ENCODE measurements at regions not wholly inside any gene's neighbourhood (a gene's known extent, or its start where the extent isn't known, plus 50 kb on each side); places are given as distances from the start of the nearest gene placed in this dataset.

DNA sequence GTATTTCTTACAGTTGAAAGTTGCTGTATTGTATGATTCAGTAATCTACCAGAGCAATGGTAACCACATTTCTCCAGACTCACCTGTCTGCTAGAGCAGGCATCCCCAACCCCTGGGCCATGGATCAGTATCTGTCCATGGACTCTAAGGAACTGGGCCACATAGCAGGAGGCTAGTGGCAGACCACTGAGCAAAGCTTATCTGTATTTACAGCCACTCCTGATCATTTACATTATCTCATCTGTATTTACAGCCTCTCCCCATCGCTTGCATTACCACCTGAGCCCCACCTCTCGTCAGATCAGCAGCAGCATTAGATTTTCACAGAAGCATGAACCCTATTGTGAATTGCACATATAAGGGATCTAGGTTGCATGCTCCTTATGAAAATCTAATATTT, 60.3 kb upstream of the MANEA start:
- Histone ChIP-seq H3K36me3 (ENCODE audit: control insufficient read depth, insufficient read depth, low read length) (no peaks in the 10 kb centered on the region), H3K4me3 (ENCODE audit: low read depth, low read length) (no peak overlapping the region), H3K27me3 (ENCODE audit: control insufficient read depth, insufficient read depth, low read length) (no peaks in the 10 kb centered on the region)
- ChIA-PET POLR2A (no interaction called here), CTCF (no interaction called here)
- TF ChIP-seq, protein P1, sequence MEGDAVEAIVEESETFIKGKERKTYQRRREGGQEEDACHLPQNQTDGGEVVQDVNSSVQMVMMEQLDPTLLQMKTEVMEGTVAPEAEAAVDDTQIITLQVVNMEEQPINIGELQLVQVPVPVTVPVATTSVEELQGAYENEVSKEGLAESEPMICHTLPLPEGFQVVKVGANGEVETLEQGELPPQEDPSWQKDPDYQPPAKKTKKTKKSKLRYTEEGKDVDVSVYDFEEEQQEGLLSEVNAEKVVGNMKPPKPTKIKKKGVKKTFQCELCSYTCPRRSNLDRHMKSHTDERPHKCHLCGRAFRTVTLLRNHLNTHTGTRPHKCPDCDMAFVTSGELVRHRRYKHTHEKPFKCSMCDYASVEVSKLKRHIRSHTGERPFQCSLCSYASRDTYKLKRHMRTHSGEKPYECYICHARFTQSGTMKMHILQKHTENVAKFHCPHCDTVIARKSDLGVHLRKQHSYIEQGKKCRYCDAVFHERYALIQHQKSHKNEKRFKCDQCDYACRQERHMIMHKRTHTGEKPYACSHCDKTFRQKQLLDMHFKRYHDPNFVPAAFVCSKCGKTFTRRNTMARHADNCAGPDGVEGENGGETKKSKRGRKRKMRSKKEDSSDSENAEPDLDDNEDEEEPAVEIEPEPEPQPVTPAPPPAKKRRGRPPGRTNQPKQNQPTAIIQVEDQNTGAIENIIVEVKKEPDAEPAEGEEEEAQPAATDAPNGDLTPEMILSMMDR (IDR thresholded peaks at IDR 0.05; ENCODE audit: insufficient read depth, low read depth, low read length): no peak
- no peak for DNase-seq (ENCODE audit: low read depth)

DNA sequence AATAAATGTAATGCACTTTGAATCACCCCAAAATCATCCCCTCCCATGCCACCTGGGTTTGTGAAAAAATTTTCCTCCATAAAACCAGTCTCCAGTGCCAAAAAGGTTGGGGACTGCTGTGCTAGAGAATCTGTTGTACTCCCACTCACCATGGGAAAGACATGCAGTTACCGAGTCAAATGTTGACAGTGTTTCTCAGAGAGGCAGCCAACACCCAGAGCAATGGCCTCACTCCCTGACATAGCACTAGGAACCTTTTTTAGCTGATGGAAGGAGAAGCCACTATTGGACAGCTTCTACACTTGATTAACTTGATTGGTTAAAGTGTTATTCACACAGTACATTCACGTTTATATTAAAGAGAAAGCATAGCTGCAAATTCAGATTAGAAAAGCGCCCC, 59.8 kb upstream of the MANEA start:
- CTCF ChIA-PET: no interaction called here
- H3K36me3 ChIP-seq (ENCODE audit: control insufficient read depth, insufficient read depth, low read length): no peaks in the 10 kb centered on the region
- H3K4me3 ChIP-seq (ENCODE audit: low read depth, low read length): no peak overlapping the region
- DNase-seq (ENCODE audit: low read depth): no peak
- no peaks in the 10 kb centered on the region for H3K27me3 ChIP-seq (ENCODE audit: control insufficient read depth, insufficient read depth, low read length)
- TF ChIP-seq, protein P1 (IDR thresholded peaks at IDR 0.05; ENCODE audit: insufficient read depth, low read depth, low read length): no peak
- POLR2A ChIA-PET: no interaction called here

DNA sequence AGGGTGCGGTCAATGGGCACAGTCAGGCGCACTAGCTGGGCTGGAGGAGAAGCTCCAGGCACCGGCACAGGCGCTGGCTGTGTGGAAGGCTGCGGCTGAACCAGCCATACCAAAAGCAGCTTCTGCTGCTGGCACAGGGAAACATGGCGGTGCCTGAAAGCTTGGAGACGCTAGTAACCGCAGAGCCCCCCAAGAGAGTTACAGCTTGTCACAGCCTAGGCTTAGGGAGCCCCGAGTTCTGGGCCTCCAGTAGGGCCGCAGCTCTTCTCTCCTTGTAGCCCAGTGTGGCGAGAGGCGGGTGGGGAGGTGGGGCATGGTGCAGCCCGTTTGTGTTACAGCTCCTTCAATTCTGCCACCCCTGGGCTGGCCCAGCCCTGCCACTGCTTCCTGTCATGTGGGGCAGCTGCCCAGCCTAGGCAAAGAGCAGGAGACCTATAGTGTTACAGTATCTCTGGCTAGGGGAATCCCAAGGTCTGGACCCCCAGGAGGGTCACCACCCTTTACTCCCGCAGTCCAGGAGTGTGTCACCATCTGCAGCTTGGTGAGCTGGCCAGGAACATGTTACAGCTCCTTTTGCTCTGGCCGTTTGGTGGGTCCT, 58.6 kb upstream of the MANEA start:
- Histone ChIP-seq H3K4me3 (ENCODE audit: low read depth, low read length) (no peak overlapping the region), H3K27me3 (ENCODE audit: control insufficient read depth, insufficient read depth, low read length) (no peaks in the 10 kb centered on the region), H3K36me3 (ENCODE audit: control insufficient read depth, insufficient read depth, low read length) (no peaks in the 10 kb centered on the region)
- POLR2A ChIA-PET: no interaction called here
- DNase-seq (ENCODE audit: low read depth): no peak
- TF ChIP-seq, protein P1 (IDR thresholded peaks at IDR 0.05; ENCODE audit: insufficient read depth, low read depth, low read length): no peak
- CTCF ChIA-PET: interaction anchor here (0.6 kb wide), 1 partner anchor 95 kb away, joined by 3 read pairs; no protein-coding TSS in a partner anchor

DNA sequence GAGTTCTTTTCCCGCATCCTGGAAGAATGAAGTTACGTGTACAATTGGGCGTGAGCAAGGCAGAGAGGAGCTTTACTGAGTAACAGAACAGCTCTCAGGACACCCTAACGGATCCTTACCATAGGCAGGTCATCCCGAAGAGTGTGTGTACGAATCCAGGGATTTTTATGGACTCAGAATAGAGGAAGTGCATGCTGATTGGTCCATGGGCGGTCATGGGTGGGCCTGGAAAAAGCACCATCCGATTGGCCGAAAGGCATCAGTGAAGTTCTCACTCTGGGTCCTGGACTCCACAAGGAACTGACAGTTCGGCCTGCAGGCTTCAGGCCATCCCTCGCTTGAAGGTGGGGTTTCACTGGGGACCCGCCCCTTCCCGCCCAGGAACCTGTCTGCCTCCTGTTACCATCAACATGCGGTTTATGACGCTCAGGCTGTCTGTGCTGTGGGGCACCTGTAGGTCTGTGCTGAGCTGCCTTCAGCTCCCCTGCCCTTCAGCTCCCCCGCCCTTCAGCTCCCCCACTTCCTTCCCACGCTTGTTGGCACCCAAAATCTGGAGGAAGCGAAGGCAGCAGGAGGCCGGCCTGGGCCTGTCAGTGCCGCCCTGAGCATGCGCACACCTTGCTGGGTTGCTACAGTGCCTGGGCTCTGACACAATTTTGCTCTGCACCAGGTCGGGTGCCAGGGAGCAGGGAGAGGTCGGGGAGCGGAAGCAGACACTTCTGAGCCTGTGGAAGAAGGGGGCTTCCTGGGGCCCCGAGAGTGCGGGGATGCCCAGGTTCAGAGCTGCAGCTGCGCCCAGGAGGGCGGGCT, 57.9 kb upstream of the MANEA start:
- ChIA-PET CTCF (interaction anchor here (0.6 kb wide), 1 partner anchor 94 kb away, joined by 3 read pairs; no protein-coding TSS in a partner anchor), POLR2A (no interaction called here)
- DNase-seq (ENCODE audit: low read depth): no peak
- TF ChIP-seq, protein P1 (IDR thresholded peaks at IDR 0.05; ENCODE audit: insufficient read depth, low read depth, low read length): no peak
- no peaks in the 10 kb centered on the region for H3K36me3 ChIP-seq (ENCODE audit: control insufficient read depth, insufficient read depth, low read length)
- H3K27me3 ChIP-seq (ENCODE audit: control insufficient read depth, insufficient read depth, low read length): no peaks in the 10 kb centered on the region
- no peak overlapping the region for H3K4me3 ChIP-seq (ENCODE audit: low read depth, low read length)

DNA sequence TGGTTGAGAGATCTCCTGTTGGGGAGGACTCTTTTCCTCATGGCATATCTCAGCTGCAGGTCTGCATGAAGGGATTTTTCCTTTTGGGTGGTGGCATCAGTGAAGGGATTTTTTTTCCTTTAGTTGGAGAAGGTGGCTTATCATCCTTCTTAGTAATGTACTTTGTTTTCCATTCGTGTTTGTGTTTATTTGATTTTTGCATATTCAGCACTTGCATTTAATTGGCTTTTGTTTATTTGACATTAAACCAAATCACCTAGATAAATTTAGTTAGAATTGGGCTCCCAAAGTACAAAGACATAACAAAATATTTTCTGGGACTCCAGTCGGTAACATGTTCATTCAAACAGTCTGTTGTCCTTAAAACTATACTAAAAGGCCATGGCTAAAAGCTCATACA, 56.2 kb upstream of the MANEA start:
- TF ChIP-seq, protein P1 (IDR thresholded peaks at IDR 0.05; ENCODE audit: insufficient read depth, low read depth, low read length): no peak
- CTCF ChIA-PET: no interaction called here
- no peaks in the 10 kb centered on the region for H3K27me3 ChIP-seq (ENCODE audit: control insufficient read depth, insufficient read depth, low read length)
- no peak overlapping the region for H3K4me3 ChIP-seq (ENCODE audit: low read depth, low read length)
- no peak for DNase-seq (ENCODE audit: low read depth)
- POLR2A ChIA-PET: no interaction called here
- no peaks in the 10 kb centered on the region for H3K36me3 ChIP-seq (ENCODE audit: control insufficient read depth, insufficient read depth, low read length)

Measured in BJ (cell line).